NCI-H2081 treated with DMSO at 0.1 percent for 48 hours (cell line): ENCODE measurements at regions not wholly inside any gene's neighbourhood (a gene's known extent, or its start where the extent isn't known, plus 50 kb on each side); places are given as distances from the start of the nearest gene placed in this dataset.
"Not testable (repeated sequence)": the region's sequence is repeated elsewhere in the genome, so short reads cannot be mapped to it uniquely, and the experiment has no call there.

Experiments used
- DNase-seq: peaks from one replicate; lab custom pipeline; 2025; lab: John Stamatoyannopoulos, UW

DNA sequence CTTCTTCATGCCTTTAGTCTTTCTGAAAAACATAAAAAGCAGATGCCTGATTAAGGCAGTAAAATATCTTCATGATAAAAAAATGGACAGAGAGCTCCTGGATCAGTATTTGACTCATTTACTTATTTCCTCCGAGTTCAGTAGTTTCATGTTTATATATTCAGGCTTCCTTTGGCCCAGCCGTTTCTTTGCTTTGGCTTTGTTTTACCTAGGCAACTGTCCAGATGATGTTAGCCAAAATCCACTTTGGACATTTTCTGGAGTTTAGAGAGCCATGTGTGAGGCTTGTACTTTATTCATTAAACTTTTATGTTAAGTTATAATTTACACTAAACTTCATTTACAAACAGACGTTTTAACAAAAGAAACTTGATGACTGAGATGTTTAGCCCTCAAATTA, 307.1 kb upstream of the RSPO3 start:
- no peak for DNase-seq

DNA sequence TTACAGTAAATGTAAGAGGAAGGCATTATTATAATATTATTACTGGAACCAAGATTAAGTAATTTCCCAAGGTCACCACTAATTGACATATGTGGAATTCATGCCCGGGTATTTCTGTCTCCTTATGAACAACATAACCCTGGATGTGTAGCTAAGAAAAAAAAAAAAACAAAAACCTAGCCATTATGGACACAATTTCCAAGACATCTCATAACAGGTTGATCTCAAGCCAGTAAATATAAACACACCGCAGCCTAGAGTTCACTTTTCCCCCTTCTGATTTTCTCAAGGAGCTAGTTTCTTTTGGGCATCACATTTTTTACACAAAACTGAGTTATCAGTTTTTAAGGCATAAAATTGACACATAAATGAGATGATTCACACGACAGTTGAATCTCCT, 306.5 kb upstream of the RSPO3 start:
- no peak for DNase-seq

DNA sequence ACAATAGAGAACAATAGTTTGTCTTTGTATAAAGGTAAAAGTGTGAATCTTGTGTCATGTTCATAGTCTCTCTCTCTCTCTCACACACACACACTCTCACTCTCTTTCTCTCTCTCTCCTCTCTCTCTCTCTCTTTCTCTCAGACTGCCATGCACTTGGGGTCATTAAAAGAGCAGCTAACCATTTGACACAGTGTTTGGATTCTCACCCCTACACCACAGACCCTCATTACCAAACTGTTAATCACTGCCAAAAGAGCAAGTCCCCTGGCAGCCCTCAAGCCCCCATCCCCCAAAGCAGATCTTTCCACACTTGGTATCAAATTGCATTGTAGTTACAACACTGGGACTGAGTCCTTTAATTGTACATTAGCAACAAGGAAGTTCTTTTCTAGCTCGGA, 305.8 kb upstream of the RSPO3 start:
- DNase-seq: no peak

DNA sequence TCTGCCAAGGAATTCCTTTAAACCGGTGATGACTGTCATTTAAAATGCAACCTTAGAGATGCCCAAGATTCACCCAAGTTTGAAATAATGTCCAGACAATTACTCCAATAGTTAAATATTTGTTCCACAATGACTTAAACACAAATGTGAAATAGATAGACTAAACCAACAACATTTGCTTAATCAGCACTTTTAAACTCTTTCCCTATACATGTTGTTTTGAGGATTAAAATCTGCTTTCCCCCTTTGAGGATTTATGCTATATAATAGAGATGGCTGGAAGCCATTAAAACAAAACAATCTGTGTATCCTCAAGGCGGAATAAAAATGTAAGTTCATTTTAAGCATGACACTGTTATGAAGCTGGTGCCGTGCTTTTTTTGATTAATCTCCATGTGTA, 297.8 kb upstream of the RSPO3 start:
- DNase-seq: no peak

DNA sequence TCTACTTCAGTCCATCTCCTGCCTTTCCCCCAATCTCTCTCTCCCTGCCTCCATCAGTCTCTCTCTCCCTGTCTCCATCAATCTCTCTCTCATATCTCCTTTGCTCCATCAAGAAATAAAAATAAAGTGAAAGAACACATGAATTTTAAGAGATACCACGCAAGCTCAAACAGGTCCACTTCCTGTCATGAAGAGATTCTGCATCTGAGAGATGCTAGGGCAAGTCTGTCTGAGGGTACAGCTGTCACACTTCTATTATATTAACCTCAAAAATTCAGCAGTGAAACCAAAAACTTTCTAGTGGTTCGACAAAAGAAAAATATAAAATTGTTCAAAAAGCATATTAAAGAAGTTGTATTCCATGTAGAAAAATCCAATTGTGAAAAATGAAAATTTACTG, 296.8 kb upstream of the RSPO3 start:
- DNase-seq: no peak

DNA sequence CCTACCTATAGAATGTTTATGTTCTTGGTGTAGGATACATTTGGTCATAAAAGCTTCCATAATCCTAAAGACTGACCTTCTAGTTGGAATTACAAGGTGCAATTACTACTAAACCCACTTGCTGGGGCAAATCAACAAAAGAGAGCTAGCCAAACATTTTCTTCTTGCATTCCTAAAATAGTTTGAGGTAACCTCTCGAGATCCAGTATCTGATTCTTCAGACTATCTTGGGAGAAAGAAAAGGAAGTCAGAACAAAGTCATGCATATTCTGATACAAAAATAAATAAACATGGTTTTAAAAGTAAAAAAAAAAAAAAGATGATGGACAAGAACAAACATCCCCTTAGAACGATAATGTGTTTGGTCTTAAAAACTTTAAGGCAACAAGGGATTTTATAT, 294.2 kb upstream of the RSPO3 start:
- no peak for DNase-seq

DNA sequence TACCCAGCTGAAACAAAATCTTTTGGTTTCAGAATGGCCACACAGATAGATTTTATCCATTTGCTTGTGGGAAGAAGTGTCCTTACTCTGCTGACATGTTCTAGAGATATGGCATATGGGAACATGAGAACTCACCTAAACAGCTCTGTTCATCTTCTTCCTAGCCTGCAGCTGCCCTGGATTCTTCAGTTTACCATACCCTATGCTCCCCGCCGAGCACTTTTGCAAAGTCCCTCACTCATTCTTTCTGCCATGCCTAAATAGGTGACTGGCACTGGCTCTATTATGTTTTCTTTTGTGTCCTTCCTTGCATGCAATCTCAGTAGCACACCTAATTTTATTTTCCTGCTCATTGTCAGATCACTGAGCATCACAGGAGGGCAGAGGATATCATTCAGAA, 293.7 kb upstream of the RSPO3 start:
- DNase-seq: no peak

DNA sequence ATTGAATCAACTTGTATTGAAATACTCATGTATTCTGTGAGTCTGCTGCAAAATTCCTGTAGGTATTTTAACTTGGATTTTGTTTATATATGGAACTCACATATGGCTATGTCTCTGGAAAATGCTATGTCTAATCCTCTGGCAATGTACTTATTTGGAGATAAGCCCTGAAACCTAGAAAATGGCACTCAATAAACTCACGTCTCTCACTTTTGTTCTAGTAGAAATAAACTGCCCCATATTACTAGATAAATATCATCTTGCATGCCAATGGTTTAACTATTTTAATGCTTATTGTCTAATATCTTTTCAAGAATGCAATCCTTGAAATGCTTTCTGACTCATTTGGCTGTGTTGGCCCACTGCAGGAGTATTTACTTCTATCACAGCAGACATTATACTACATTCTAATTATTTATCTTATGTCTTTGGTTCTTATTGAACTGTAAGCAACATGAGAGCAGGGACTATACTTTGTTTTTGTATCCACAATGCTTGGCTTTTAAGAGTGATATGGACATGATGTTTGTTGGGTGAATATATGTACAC, 292.2 kb upstream of the RSPO3 start:
- DNase-seq: no peak

DNA sequence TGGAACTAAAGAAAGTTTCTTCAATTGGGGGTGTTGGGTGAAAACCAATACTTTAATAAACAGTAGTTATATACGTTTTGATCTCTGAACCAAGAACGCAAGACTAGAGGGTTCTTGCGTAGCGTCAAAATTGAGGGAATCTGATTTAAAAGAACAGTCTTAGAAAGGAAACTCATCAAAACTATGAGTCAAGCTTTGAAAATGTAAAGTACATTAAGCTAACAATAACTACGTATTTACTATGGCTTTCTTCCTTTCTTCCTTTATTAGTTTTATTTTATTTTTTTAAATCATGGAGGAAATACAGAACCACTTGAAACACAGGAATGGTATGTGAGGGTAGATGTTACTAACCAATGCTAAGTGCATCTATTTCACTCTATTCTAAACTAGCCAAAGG, 287.0 kb upstream of the RSPO3 start:
- no peak for DNase-seq

DNA sequence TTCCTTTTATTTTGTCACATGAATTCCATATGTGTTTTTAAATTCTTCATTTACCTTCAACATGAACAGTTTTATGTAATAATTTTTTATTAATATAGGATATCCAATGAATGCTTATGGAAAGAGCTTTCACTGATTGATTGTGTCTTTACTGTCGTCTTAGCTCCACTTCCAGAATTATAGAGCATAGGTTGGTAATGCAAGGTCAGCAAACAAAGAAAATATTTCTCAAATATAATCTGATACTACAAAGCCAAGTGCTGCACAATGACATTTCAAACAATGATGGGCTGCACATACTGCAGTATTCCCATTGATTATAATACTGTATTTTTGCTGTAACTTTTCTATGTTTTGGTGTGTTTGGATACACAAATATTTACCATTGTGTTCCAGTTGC, 275.7 kb upstream of the RSPO3 start:
- no peak for DNase-seq

DNA sequence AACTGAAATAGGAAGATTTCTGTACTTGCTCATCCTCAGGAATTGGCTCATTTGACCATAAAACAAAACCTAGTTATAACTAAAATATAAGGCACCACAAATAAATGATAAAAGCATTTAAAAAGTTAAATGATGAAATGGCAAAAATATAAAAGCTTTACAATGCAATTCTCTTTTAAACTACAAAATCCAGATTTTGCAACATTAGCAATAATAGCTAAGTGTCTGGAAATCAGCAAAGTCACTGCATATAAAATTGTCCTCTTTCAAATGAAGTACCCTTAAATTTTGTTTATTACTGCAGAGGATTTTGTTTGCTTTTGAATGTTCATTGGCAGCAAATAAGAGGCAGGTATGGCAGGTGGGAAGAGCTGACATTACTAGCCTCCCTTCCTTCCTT, 270.4 kb upstream of the RSPO3 start:
- DNase-seq: no peak

DNA sequence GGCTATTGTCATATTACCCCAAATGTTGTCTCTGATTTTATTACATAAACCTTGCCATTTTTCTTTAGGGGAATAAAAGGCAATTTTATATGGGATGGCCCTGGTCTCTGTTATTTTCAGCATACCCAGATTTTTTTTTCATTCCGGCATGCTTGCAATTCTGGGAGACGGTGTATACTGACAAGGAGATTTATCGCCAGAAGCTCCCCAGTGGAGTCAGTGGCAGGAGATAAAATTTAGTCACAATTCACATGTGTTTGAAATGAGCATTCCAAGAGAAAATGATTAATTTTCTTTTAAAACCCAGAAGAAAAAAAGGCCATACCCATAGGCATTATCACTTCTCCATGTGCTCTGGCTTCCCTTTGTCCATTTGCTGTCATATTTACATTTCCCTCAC, 250.8 kb upstream of the RSPO3 start:
- DNase-seq: no peak

DNA sequence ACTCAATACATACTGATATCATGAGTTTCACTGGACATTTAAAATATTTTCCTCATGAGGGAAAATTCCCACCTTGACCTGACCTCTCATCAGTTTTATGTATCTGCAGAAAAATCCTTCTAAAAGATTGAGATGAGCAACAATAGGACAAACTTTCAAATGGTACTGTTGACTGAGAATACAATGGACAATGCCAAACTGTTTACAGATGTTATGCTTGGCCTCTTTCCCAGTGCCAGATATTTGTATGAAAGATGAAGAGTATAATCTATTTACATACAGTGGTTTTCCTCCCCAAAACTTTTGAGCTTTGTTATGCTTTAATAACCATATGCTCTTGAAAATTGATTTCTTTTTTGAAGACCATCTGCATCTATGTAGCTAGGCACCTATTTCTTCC, 245.1 kb upstream of the RSPO3 start:
- DNase-seq: no peak

DNA sequence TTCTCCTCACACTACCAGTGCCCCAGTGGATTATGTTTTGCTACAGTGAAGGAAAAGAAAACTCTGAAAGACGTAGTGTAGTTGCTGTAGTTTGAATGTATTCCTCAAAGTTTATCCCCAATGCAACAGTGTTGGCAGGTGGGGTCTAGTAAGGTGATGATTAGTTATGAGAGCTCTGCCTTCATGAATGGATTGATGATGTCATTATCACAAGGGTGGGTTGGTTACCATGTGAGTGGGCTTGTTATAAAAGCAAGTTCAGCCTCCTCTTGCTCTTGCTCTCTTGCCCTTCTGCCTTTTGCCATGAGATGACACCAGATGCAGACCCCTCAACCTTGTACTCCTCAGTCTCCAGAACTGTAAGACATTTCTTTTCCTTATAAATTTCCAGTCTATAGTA, 244.7 kb upstream of the RSPO3 start:
- DNase-seq: no peak

DNA sequence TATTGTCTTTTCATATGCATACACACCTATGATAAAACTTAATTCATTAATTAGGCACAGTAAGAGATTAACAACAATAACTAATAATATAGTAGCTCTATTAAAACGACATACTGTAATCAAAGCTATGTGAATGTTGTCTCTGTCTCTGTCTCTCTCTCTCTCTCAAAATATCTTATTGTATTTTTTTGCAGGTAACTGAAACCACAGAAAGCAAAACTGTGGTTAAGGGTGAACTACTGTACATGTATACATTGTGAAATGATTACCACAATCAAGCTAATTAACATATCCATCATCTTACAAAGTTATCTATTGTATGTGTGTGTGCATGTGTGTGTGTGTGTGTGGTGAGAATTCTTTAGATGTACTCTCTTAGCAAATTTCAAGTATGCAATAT, 242.0 kb upstream of the RSPO3 start:
- no peak for DNase-seq

DNA sequence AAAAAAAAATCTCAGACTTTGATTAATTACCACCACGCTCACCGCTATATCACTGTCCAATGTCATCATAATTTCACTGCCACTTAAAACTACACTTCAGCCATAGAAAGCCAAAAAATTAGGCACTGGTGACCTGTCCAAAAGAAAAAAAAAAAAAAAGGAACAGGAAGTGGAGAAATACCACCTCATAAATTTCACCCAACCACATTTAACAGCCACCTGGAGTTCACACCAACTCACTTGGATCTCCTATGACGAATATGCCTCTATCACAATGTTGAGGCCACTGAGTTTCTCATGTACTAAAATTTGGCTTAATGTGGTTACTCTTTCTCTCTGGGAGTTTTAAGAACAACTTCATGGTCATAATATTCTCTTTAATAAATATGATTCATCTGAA, 237.5 kb upstream of the RSPO3 start:
- DNase-seq: no peak

DNA sequence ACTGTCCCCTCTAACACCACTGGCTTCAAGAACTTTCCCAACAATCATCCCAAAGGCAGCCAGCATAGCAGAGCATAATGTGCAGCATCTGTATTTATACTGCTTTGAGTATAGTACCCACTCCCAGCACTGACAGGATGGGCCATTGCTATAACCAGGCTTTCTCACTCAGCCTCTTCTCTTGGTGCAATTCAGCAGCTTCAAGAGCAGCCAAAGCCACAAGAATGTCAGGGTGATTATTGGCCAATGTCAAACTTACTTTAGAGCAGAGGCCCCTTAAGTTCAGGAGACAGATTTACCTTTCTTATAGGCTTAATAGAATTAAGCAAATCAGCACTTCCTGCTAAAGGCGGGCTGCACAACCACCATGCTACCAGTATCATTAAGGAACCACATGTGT, 232.4 kb upstream of the RSPO3 start:
- no peak for DNase-seq

DNA sequence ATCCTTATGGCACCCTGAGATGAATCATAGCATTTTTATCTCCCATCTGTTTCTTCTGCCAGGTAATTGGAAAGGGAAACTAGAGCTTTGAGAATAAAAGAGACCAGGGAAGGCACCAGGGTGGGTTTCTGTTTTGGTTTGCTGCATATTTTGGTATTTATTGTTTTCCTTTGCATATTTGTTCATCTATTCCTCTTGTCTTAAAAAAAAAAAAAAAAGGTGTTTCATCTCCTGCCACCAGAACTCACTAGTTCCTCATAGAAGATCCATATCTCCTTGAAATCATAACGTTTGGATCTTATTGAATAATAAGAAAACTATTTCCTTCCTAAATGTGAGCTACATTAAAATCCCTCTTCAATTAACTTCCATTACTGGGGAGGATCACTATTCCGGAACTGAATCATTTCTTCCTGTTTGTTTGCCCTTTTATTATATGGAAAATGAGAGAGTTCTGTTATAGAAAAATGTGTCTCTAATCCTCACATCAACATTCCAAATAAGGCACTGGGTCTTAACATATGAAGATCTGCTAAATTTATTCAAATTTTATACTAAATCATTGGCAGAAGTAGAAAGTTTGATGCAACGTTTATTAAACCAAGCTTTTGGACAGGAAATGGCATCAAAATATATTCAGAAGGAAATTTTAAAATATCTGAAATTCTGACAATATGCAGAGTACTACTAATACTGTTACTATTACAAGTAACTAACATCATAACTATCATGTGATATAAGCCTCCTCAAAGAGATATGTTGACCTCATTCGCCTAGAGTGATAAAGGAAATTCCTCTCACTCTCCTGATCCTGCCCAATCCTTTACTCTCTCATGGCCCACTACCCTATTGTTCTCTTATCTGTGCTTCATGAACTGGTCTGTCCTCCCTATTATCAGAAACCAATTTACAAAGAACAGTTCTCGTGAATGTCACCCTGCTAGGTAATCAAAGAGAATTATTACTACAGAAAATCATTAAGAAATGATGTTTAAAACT, 229.4 kb upstream of the RSPO3 start:
- no peak for DNase-seq

DNA sequence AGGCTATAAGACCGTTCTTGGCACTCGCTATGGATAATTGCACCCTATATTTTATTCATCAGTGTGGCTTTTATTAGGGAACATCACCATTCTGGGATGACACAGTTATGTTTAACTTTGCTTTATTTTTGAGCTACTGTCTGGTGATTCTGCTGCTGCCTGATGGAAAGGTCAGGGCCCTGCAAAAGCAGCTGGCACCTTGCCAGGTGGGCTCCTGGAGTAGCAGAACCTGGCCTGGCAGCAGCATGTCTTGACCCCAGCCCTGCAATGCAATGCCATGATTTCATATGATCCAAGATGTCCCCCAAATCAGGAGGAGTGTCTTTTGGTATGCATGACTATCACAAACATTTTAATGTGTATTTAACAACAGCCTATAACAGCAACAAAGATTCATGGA, 228.4 kb upstream of the RSPO3 start:
- no peak for DNase-seq

DNA sequence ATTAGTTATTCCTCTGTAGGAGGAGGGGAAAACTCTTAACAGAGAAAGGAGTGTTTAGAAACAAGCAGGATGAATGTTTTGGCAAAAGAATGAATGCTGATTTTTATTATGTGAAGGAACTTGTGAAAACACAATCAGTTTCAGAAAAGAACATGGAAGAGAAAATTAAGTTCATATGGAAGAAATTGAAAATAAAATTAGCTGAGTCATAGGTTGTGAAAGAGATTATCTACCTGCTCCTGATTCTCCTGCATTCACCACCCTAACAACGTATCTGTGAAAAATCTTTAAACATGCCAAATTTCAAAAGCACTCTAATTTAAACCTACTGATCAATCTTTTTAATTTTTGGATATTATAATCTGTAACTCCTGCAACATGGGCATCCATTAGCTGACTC, 227.3 kb upstream of the RSPO3 start:
- no peak for DNase-seq

DNA sequence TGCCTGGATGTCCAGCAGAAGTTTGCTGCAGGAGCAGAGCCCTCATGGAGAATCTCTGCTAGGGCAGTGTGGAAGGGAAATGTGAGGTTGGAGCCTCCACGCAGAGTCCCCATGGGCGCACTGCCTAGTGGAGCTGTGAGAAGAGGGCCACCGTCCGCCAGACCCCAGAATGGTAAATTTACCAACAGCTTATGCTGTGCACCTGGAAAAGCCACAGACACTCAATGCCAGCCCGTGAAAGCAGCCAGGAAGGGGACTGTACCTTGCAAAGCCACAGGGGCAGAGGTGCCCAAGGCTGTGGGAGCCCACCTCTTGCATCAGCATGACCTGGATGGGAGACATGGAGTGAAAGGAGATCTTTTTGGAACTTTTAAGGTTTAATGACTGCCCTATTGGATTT, 225.6 kb upstream of the RSPO3 start:
- DNase-seq: not testable (repeated sequence)

DNA sequence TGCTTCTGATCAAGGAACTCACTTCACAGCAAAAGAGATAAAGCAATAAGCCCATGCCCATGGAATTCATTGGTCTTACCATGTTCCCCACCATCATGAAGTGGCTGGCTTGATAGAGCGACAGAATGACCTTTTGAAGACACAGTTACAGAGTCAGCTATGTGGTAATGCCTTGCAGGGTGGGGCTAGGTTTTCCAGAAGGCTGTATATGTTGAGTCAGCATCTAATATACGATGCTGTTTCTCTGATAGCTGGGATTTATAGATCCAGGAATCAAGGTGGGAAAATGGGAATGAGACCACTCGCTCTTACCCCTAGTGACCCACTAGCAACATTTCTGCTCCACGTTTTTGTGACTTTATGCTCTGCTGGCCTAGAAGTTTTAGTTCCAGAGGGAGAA, 220.7 kb upstream of the RSPO3 start:
- no peak for DNase-seq

DNA sequence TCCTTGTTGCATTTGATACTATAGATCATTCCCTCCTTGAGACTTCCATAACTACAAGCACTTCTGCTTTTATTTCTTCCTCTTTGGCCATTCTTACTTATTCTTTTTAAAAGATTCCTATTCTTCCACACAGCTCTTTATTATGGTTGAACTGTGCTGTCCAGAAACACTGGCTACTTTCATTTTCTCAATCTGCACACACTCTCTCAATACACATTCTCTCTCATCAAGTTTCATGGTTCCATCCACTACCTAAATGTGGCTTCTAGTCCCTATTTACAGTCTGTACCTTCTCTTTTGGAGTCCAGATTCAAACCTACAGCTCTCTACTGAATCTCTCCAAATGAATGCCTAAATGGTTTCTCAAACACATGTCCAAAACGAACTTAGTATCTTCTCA, 214.3 kb upstream of the RSPO3 start:
- DNase-seq: no peak

DNA sequence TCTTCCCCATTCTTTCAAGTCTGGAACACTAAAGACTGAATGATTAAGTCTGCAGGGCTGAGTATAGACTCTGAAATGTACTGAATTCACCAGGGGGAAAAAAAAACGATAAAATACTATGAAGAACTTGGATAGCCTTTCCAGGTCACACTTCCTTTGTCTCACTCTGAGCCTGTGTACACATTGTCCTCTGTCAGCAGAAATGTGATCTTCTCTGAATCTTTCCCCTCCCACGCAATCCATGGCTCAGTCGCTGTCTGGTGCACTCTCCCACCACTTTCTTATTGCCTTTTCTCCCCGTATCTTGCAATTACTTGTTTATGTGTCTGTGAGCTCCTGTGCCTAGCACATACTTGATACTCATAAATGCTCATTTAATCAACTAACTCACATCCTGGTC, 212.6 kb upstream of the RSPO3 start:
- DNase-seq: no peak
